Lung (tissue), 11 donors: ENCODE measurements at regions not wholly inside any gene's neighbourhood (a gene's known extent, or its start where the extent isn't known, plus 50 kb on each side); places are given as distances from the start of the nearest gene placed in this dataset.

Experiments
- ATAC-seq: fragments of 200-7000 bp; cut with Tn5 transposase; one replicate; pipeline ENCODE4 v1.9.1; 2020; ENCODE audit warnings: moderate number of reproducible peaks; ENCODE audit not compliant: insufficient read depth, low FRiP score
- DNase-seq, 3 donors: peaks; one replicate each; pipeline ENCODE4 v3.0.0-alpha.2; 2013 to 2017
- H3K27ac ChIP-seq, 2 donors: one replicate each; pipeline ENCODE4 v1.5.1; 2013; ENCODE audit warnings: mild to moderate bottlenecking in 2 of 2, moderate library complexity in 2 of 2, control low read depth in 1 of 2, inconsistent platforms in 1 of 2, low read depth in 1 of 2, low read length in 1 of 2
- H3K27me3 ChIP-seq, 3 donors: one replicate each; pipeline ENCODE4 v1.5.1; 2013; ENCODE audit warnings: low read length in 2 of 3; ENCODE audit not compliant: control insufficient read depth in 3 of 3, insufficient read depth in 3 of 3
- H3K36me3 ChIP-seq, 4 donors: one replicate each; pipeline ENCODE4 v1.5.1; 2013; ENCODE audit warnings: low read length in 4 of 4, mild to moderate bottlenecking in 1 of 4, moderate library complexity in 1 of 4; ENCODE audit not compliant: control insufficient read depth in 4 of 4, insufficient read depth in 4 of 4
- H3K4me1 ChIP-seq, 5 donors: one replicate each; pipeline ENCODE4 v1.5.1; 2013; ENCODE audit warnings: low read length in 5 of 5, mild to moderate bottlenecking in 2 of 5, moderate library complexity in 1 of 5; ENCODE audit not compliant: control insufficient read depth in 5 of 5, insufficient read depth in 5 of 5
- H3K4me3 ChIP-seq: one replicate; pipeline ENCODE4 v1.5.1; 2013; ENCODE audit warnings: mild to moderate bottlenecking, control low read depth, moderate library complexity
- H3K9ac ChIP-seq, 2 donors: one replicate each; pipeline ENCODE4 v1.5.1; 2013; ENCODE audit warnings: low read length in 2 of 2, control low read depth in 1 of 2; ENCODE audit not compliant: insufficient read depth in 1 of 2
- H3K9me3 ChIP-seq, 4 donors: one replicate each; pipeline ENCODE4 v1.5.1; 2013; ENCODE audit warnings: low read length in 3 of 4, mild to moderate bottlenecking in 1 of 4, moderate library complexity in 1 of 4; ENCODE audit not compliant: control insufficient read depth in 4 of 4, insufficient read depth in 3 of 4
- CTCF ChIP-seq: IDR thresholded peaks from 2 replicates; pipeline ENCODE4 v1.5.1; 2012; ENCODE audit warnings: mild to moderate bottlenecking; ENCODE audit errors: control extremely low read depth, extremely low read depth
- WGBS, 2 donors: extraction: QIAGEN DNeasy Blood & Tissue Kit; methylation state at CpG; one replicate each; pipeline ENCODE4 v1.1.7; 2013; 5-methylcytosine and 5-hydroxymethylcytosine counted together
- donor health status: control.
- donor health status: control.
- donor health status: Bipolar disorder and iron deficiency.
- donor health status: healthy.
- donor health status: DM: yes; HTN: yes; CAD: no.

- TF ChIP-seq CTCF: no peak
- Histone ChIP-seq H3K36me3 (no peaks in the 10 kb centered on the region), H3K9ac (no peak overlapping the region), H3K9me3 (no peaks in the 10 kb centered on the region), H3K4me3 (no peak overlapping the region), H3K27ac (no peak overlapping the region), H3K27me3 (no peaks in the 10 kb centered on the region), H3K4me1 (no peaks in the 10 kb centered on the region)
- no peak for DNase-seq
- no peak for ATAC-seq
- WGBS, 2 donors: 33 to 41% methylated on average over 1 of the region's 1 CpG
These were observed 221.0 kb downstream of the NOL4 start for GRCh38 chr18:34003687-34004086.

- Histone ChIP-seq H3K4me1 (no peaks in the 10 kb centered on the region), H3K27me3 (no peaks in the 10 kb centered on the region), H3K27ac (no peak overlapping the region), H3K9ac (no peak overlapping the region), H3K9me3 (no peaks in the 10 kb centered on the region), H3K4me3 (no peak overlapping the region), H3K36me3 (no peaks in the 10 kb centered on the region)
- no peak for ATAC-seq
- no peak for DNase-seq
- 84 to 86% methylated on average over 1 of the region's 1 CpG for WGBS, 2 donors
- no peak for TF ChIP-seq CTCF
These were observed 222.6 kb downstream of the NOL4 start for GRCh38 chr18:34002130-34002529.

- DNase-seq (no peak), ATAC-seq (no peak)
- H3K27ac ChIP-seq: no peak overlapping the region
- H3K9ac ChIP-seq: no peak overlapping the region
- WGBS, 2 donors: 91% methylated on average over 3 of the region's 3 CpGs
- no peak for TF ChIP-seq CTCF
- no peak overlapping the region for H3K4me3 ChIP-seq
- no peaks in the 10 kb centered on the region for H3K4me1 ChIP-seq
- H3K9me3 ChIP-seq: no peaks in the 10 kb centered on the region
- no peaks in the 10 kb centered on the region for H3K36me3 ChIP-seq
- H3K27me3 ChIP-seq: no peaks in the 10 kb centered on the region
These were observed 223.3 kb downstream of the NOL4 start for GRCh38 chr18:34001376-34001775.

GRCh38 chr18:33987206-33987605, 237.5 kb downstream of the NOL4 start:
- 73 to 78% methylated on average over 3 of the region's 3 CpGs for WGBS, 2 donors
- ATAC-seq: no peak
- Histone ChIP-seq H3K4me3 (no peak overlapping the region), H3K27ac (no peak overlapping the region), H3K27me3 (no peaks in the 10 kb centered on the region), H3K9ac (no peak overlapping the region), H3K4me1 (no peaks in the 10 kb centered on the region), H3K9me3 (no peaks in the 10 kb centered on the region), H3K36me3 (no peaks in the 10 kb centered on the region)
- DNase-seq: no peak
- TF ChIP-seq CTCF: no peak
